Vagina (tissue), 2 donors: ENCODE measurements at regions not wholly inside any gene's neighbourhood (a gene's known extent, or its start where the extent isn't known, plus 50 kb on each side); places are given as distances from the start of the nearest gene placed in this dataset.

ENCODE experiments used
- DNase-seq, 2 donors: peaks; one replicate each; pipeline ENCODE4 v3.0.0-alpha.2; 2017; ENCODE audit errors: extremely low spot score in 2 of 2
- H3K27ac ChIP-seq: fragments of 200-600 bp; sonication (generic); one replicate; pipeline ENCODE4 v1.5.1; 2019
- H3K27me3 ChIP-seq: fragments of 200-600 bp; sonication (generic); one replicate; pipeline ENCODE4 v1.5.1; 2019
- H3K36me3 ChIP-seq, 2 donors: fragments of 200-600 bp; sonication (generic); one replicate each; pipeline ENCODE4 v1.5.1; 2017 to 2019
- H3K4me1 ChIP-seq: fragments of 200-600 bp; sonication (generic); one replicate; pipeline ENCODE4 v1.5.1; 2019
- H3K4me3 ChIP-seq, 2 donors: fragments of 200-600 bp; sonication (generic); 1 replicate in 1 of 2; 2 replicates in 1 of 2; pipeline ENCODE4 v1.5.1; 2016 to 2019
- H3K9me3 ChIP-seq: fragments of 200-600 bp; sonication (generic); one replicate; pipeline ENCODE4 v1.5.1; 2019
- CTCF ChIP-seq, 3 experiments: fragments of 450-650 bp in 2 of 3; fragments of 200-600 bp in 1 of 3; sonication (generic) in 1 of 3; IDR thresholded peaks; one replicate each; pipeline ENCODE4 v1.5.1; 2017 to 2019; ENCODE audit warnings: antibody characterized with exemption in 3 of 3, mild to moderate bottlenecking in 2 of 3, moderate library complexity in 2 of 3
- POLR2A ChIP-seq, 2 donors: fragments of 450-650 bp; IDR thresholded peaks; one replicate each; pipeline ENCODE4 v1.6.1; 2017; ENCODE audit warnings: antibody characterized with exemption in 2 of 2, mild to moderate bottlenecking in 2 of 2, moderate library complexity in 2 of 2
- POLR2AphosphoS5 ChIP-seq, 2 donors: sonication (generic); formaldehyde crosslinking; IDR thresholded peaks; one replicate each; pipeline ENCODE4 v1.9.0; 2017; ENCODE audit warnings: antibody characterized with exemption in 2 of 2, mild to moderate bottlenecking in 2 of 2, low read depth in 1 of 2; ENCODE audit not compliant: insufficient read depth in 1 of 2
- intact Hi-C: fragments of 100-400 bp; cut with DNase I; formaldehyde crosslinking; loops from one replicate; pipeline ENCODE4 v1.15.1; 2023

GRCh38 chr4:24236120-24236519 lies 346.3 kb upstream of the PPARGC1A start:
- intact Hi-C loops: no loop called here
- no peak for TF ChIP-seq POLR2A (IDR thresholded peaks at IDR 0.05)
- no peak for TF ChIP-seq POLR2AphosphoS5 (IDR thresholded peaks at IDR 0.05; ENCODE audit: insufficient read depth in 1 of 2, low read depth in 1 of 2)
- no peak for TF ChIP-seq CTCF (IDR thresholded peaks at IDR 0.05)

GRCh38 chr4:24235618-24236017 lies 345.8 kb upstream of the PPARGC1A start:
- H3K4me3 ChIP-seq: no peak overlapping the region
- TF ChIP-seq POLR2A (IDR thresholded peaks at IDR 0.05) (no peak), POLR2AphosphoS5 (IDR thresholded peaks at IDR 0.05; ENCODE audit: insufficient read depth in 1 of 2, low read depth in 1 of 2) (no peak), CTCF (IDR thresholded peaks at IDR 0.05) (no peak)
- H3K9me3 ChIP-seq: no peaks in the 10 kb centered on the region
- no peaks in the 10 kb centered on the region for H3K27me3 ChIP-seq
- H3K27ac ChIP-seq: no peak overlapping the region
- H3K4me1 ChIP-seq: no peaks in the 10 kb centered on the region
- DNase-seq: no peak
- intact Hi-C loops: no loop called here
- H3K36me3 ChIP-seq: no peaks in the 10 kb centered on the region

More at GRCh38 chr4:24236120-24236519, 346.3 kb upstream of the PPARGC1A start:
- DNase-seq: no peak
- H3K27me3 ChIP-seq: no peaks in the 10 kb centered on the region
- no peaks in the 10 kb centered on the region for H3K4me1 ChIP-seq
- no peak overlapping the region for H3K4me3 ChIP-seq
- no peaks in the 10 kb centered on the region for H3K36me3 ChIP-seq
- no peaks in the 10 kb centered on the region for H3K9me3 ChIP-seq
- no peak overlapping the region for H3K27ac ChIP-seq

- Histone ChIP-seq H3K36me3 (no peaks in the 10 kb centered on the region), H3K27ac (no peak overlapping the region), H3K9me3 (no peaks in the 10 kb centered on the region), H3K4me3 (no peak overlapping the region), H3K4me1 (no peaks in the 10 kb centered on the region), H3K27me3 (no peaks in the 10 kb centered on the region)
- no peak for TF ChIP-seq POLR2A (IDR thresholded peaks at IDR 0.05)
- TF ChIP-seq CTCF (IDR thresholded peaks at IDR 0.05): no peak
- TF ChIP-seq POLR2AphosphoS5 (IDR thresholded peaks at IDR 0.05; ENCODE audit: insufficient read depth in 1 of 2, low read depth in 1 of 2): no peak
- intact Hi-C loops: no loop called here
- DNase-seq: no peak
Observed at GRCh38 chr4:24234288-24234848, 344.5 kb upstream of the PPARGC1A start.

GRCh38 chr4:24230955-24231354 lies 341.1 kb upstream of the PPARGC1A start:
- Histone ChIP-seq H3K27ac (no peak overlapping the region), H3K4me3 (no peak overlapping the region), H3K9me3 (no peaks in the 10 kb centered on the region), H3K36me3 (no peaks in the 10 kb centered on the region), H3K4me1 (no peaks in the 10 kb centered on the region), H3K27me3 (no peaks in the 10 kb centered on the region)
- TF ChIP-seq POLR2AphosphoS5 (IDR thresholded peaks at IDR 0.05; ENCODE audit: insufficient read depth in 1 of 2, low read depth in 1 of 2) (no peak), CTCF (IDR thresholded peaks at IDR 0.05) (no peak), POLR2A (IDR thresholded peaks at IDR 0.05) (no peak)
- no peak for DNase-seq
- intact Hi-C loops: no loop called here

GRCh38 chr4:24229978-24230377 lies 340.1 kb upstream of the PPARGC1A start:
- Histone ChIP-seq H3K4me3 (no peak overlapping the region), H3K36me3 (no peaks in the 10 kb centered on the region), H3K27ac (no peak overlapping the region), H3K9me3 (no peaks in the 10 kb centered on the region), H3K4me1 (no peaks in the 10 kb centered on the region), H3K27me3 (no peaks in the 10 kb centered on the region)
- DNase-seq: no peak
- intact Hi-C loops: no loop called here
- no peak for TF ChIP-seq CTCF (IDR thresholded peaks at IDR 0.05)
- TF ChIP-seq POLR2A (IDR thresholded peaks at IDR 0.05): no peak
- TF ChIP-seq POLR2AphosphoS5 (IDR thresholded peaks at IDR 0.05; ENCODE audit: insufficient read depth in 1 of 2, low read depth in 1 of 2): no peak
